ENCODE measurements at regions not wholly inside any gene's neighbourhood (a gene's known extent, or its start where the extent isn't known, plus 50 kb on each side); places are given as distances from the start of the nearest gene placed in this dataset.

DNA sequence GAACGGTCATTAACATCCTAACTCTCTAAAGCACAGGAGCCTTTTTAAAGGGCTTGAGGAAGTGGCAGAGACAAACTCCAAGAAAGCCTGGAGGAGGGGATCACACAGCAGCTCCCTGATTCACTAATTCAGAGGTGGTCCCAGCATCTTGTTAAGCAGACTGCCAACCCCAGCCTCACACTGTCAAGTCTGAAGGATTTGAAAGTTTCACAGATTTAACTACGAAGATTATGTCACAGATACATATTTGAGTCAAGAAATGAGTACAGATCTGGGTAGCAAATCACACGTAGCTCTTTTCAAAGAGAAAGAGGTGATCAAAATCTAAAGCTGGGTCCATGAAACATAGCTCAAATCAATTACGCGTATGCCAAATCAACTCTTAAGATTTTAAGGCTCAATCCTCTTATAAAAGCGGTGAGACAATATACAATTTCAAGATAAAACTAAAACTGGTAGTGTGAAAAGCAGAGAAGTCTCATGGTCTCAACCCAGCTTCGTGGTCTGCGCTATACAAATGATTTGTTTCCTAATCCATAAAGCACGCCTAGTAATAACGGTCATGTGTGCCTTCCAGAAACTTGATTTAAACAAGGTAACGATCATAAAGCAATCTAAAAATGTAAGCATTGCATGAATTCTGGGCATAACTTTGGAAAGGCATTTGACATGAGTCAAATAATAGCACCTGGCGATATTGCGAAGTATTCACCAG, 229.9 kb upstream of the MKLN1 start:
- TF ChIP-seq, protein P1, sequence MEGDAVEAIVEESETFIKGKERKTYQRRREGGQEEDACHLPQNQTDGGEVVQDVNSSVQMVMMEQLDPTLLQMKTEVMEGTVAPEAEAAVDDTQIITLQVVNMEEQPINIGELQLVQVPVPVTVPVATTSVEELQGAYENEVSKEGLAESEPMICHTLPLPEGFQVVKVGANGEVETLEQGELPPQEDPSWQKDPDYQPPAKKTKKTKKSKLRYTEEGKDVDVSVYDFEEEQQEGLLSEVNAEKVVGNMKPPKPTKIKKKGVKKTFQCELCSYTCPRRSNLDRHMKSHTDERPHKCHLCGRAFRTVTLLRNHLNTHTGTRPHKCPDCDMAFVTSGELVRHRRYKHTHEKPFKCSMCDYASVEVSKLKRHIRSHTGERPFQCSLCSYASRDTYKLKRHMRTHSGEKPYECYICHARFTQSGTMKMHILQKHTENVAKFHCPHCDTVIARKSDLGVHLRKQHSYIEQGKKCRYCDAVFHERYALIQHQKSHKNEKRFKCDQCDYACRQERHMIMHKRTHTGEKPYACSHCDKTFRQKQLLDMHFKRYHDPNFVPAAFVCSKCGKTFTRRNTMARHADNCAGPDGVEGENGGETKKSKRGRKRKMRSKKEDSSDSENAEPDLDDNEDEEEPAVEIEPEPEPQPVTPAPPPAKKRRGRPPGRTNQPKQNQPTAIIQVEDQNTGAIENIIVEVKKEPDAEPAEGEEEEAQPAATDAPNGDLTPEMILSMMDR (IDR thresholded peaks at IDR 0.05 in 2 of 3, conservative IDR thresholded peaks at IDR 0.05 in 1 of 3; ENCODE audit: borderline replicate concordance in 1 of 3, insufficient read depth in 1 of 3, low read depth in 2 of 3, low read length in 2 of 3): no peak
- TF ChIP-seq POLR2A (IDR thresholded peaks at IDR 0.05; ENCODE audit: borderline replicate concordance, extremely low read depth, insufficient read depth, insufficient read length) (no peak), FOSL1 (IDR thresholded peaks at IDR 0.05; ENCODE audit: low read depth) (no peak), MAX (IDR thresholded peaks at IDR 0.05) (no peak), POLR2AphosphoS5 (IDR thresholded peaks at IDR 0.05; ENCODE audit: low read depth, low read length) (no peak), REST (IDR thresholded peaks at IDR 0.05; ENCODE audit: low read depth) (no peak), ZNF274 (IDR thresholded peaks at IDR 0.05; ENCODE audit: low read depth, low read length) (no peak), EZH2phosphoT487 (IDR thresholded peaks at IDR 0.05; ENCODE audit: borderline replicate concordance) (no peak), EZH2 (IDR thresholded peaks at IDR 0.05) (no peak), JUND (IDR thresholded peaks at IDR 0.05) (no peak)
- TF ChIP-seq, protein P2, sequence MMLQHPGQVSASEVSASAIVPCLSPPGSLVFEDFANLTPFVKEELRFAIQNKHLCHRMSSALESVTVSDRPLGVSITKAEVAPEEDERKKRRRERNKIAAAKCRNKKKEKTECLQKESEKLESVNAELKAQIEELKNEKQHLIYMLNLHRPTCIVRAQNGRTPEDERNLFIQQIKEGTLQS (IDR thresholded peaks at IDR 0.05): no peak
